GM12874 (cell line): ENCODE measurements at regions not wholly inside any gene's neighbourhood (a gene's known extent, or its start where the extent isn't known, plus 50 kb on each side); places are given as distances from the start of the nearest gene placed in this dataset.

ENCODE experiments used
- TF ChIP-seq, protein P1 (sequence below): IDR thresholded peaks from 2 replicates; pipeline ENCODE4 v1.5.1; 2011; ENCODE audit warnings: low read depth, mild to moderate bottlenecking, control low read depth, low read length, moderate library complexity; ENCODE audit not compliant: insufficient read depth

- TF ChIP-seq, protein P1, sequence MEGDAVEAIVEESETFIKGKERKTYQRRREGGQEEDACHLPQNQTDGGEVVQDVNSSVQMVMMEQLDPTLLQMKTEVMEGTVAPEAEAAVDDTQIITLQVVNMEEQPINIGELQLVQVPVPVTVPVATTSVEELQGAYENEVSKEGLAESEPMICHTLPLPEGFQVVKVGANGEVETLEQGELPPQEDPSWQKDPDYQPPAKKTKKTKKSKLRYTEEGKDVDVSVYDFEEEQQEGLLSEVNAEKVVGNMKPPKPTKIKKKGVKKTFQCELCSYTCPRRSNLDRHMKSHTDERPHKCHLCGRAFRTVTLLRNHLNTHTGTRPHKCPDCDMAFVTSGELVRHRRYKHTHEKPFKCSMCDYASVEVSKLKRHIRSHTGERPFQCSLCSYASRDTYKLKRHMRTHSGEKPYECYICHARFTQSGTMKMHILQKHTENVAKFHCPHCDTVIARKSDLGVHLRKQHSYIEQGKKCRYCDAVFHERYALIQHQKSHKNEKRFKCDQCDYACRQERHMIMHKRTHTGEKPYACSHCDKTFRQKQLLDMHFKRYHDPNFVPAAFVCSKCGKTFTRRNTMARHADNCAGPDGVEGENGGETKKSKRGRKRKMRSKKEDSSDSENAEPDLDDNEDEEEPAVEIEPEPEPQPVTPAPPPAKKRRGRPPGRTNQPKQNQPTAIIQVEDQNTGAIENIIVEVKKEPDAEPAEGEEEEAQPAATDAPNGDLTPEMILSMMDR = no peak
Measured at GRCh38 chr21:41593051-41593759, 85.2 kb upstream of the TMPRSS2 start.

DNA sequence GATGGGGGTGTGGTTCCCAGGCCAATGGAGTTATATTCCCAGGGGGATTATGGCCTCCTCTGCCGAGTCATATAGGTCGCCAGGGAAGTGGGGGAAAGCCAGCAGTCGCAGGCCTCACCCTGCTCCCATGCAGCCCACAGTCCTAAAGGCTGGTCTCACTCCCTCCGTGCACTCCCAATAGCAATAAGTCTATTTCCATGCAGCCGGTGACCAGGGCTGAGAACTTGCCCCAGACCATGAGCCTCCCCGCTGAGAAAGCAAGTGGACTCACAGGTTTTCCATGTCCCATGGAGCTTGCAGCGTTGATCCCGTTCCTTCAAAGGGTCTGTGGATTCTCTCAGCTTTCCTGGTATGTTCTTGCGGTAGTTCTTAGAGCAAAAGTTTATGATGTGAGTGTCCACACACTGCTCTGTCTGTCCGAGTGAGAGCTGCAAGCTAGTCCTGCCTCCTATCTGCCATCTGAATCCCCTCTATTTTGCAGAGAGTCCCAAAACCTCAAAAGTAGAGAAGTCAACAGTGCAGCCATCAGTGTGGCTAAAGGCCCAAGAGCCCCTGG is 81.7 kb upstream of the TMPRSS2 start:
- TF ChIP-seq, protein P1 = no peak

GRCh38 chr21:41589131-41589530 is 81.2 kb upstream of the TMPRSS2 start:
- TF ChIP-seq, protein P1 = peak; percentile 16; the same call in 1 of the 2 replicates

GRCh38 chr21:41585199-41585994 is 77.4 kb upstream of the TMPRSS2 start:
- TF ChIP-seq, protein P1 = no peak

- TF ChIP-seq, protein P1 = no peak
Measured at GRCh38 chr21:41584603-41585176, 76.7 kb upstream of the TMPRSS2 start.

GRCh38 chr21:41583274-41583790 is 75.4 kb upstream of the TMPRSS2 start:
- TF ChIP-seq, protein P1 = no peak

DNA sequence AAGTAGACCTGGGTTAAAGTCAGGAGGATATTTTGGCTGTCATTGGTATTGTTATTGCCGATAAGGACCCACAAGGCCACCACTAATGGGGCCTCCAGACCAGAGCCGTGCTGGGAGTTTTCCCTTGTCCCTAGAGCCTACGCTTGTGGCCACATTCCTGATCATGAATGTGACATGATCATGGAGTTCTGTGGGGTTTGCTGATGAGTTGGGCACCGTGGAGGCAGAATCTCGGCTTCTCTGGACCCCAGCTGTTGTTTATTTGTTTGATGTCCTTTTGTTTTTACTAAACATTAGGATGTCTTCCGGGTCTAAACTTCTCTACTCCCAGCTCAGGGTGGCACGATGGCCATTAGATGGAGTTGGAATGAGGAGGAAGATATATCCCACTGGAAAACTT is 74.9 kb upstream of the TMPRSS2 start:
- TF ChIP-seq, protein P1 = no peak
